Stimulated activated naive CD8-positive, alpha-beta T cell treated with anti-CD3 and anti-CD28 coated beads, Interleukin-15, amount 100 ng/mL, for 72 hours (primary cell): ENCODE measurements at regions not wholly inside any gene's neighbourhood (a gene's known extent, or its start where the extent isn't known, plus 50 kb on each side); places are given as distances from the start of the nearest gene placed in this dataset.
A peak's percentile ranks its signal among the peaks of the same experiment; 100 is the strongest.

Experiments
- ATAC-seq: fragments of 150-1000 bp; cut with Tn5 transposase; 2 replicates; pipeline ENCODE4 v1.10.0; 2021; ENCODE audit warnings: mild to moderate bottlenecking, moderate library complexity
- DNase-seq, 2 donors: peaks; one replicate each; pipeline ENCODE4 v3.0.0; 2021 to 2022
- H3K27ac Mint-ChIP-seq, 2 donors: one replicate each; pipeline ENCODE4 v1.8.0; 2022; ENCODE audit warnings: mild to moderate bottlenecking in 2 of 2, mixed read lengths in 2 of 2, moderate library complexity in 2 of 2
- H3K27me3 Mint-ChIP-seq: one replicate; pipeline ENCODE4 v1.8.0; 2022; ENCODE audit warnings: mixed read lengths
- H3K4me1 Mint-ChIP-seq: one replicate; pipeline ENCODE4 v1.8.0; 2022; ENCODE audit warnings: mild to moderate bottlenecking, mixed read lengths
- H3K4me3 Mint-ChIP-seq, 2 donors: one replicate each; pipeline ENCODE4 v1.8.0; 2022; ENCODE audit warnings: mild to moderate bottlenecking in 2 of 2, mixed read lengths in 2 of 2, moderate library complexity in 1 of 2
- H3K9me3 Mint-ChIP-seq, 2 donors: one replicate each; pipeline ENCODE4 v1.8.0; 2022; ENCODE audit warnings: mixed read lengths in 2 of 2

- Mint-ChIP-seq H3K27me3 (peaks cover 28% of the 10 kb centered on the region), H3K27ac (peak overlapping the region in 1 of 2 donors; percentile 37), H3K4me3 (no peak overlapping the region), H3K9me3 (no peaks in the 10 kb centered on the region), H3K4me1 (no peaks in the 10 kb centered on the region)
- DNase-seq: no peak
- no peak for ATAC-seq
These were observed 134.1 kb downstream of the KCNA5 start for GRCh38 chr12:5177731-5178130.

- no peaks in the 10 kb centered on the region for H3K9me3 Mint-ChIP-seq
- H3K4me1 Mint-ChIP-seq: no peaks in the 10 kb centered on the region
- DNase-seq (no peak), ATAC-seq (no peak)
- H3K4me3 Mint-ChIP-seq: no peak overlapping the region
- peaks cover 20% of the 10 kb centered on the region for H3K27me3 Mint-ChIP-seq
- H3K27ac Mint-ChIP-seq: peak overlapping the region in 1 of 2 donors; percentile 32
These were observed 134.9 kb downstream of the KCNA5 start for GRCh38 chr12:5178571-5178970.

GRCh38 chr12:5180496-5180895 lies 136.8 kb downstream of the KCNA5 start:
- no peaks in the 10 kb centered on the region for H3K4me1 Mint-ChIP-seq
- H3K4me3 Mint-ChIP-seq: no peak overlapping the region
- H3K27me3 Mint-ChIP-seq: peaks cover 16% of the 10 kb centered on the region
- no peak overlapping the region for H3K27ac Mint-ChIP-seq
- H3K9me3 Mint-ChIP-seq: no peaks in the 10 kb centered on the region
- DNase-seq: no peak
- ATAC-seq: no peak

- H3K27ac Mint-ChIP-seq: no peak overlapping the region
- no peak overlapping the region for H3K4me3 Mint-ChIP-seq
- H3K4me1 Mint-ChIP-seq: no peaks in the 10 kb centered on the region
- DNase-seq (no peak), ATAC-seq (no peak)
- peaks cover 8% of the 10 kb centered on the region for H3K27me3 Mint-ChIP-seq
- H3K9me3 Mint-ChIP-seq: no peaks in the 10 kb centered on the region
These were observed 140.5 kb downstream of the KCNA5 start for GRCh38 chr12:5184186-5184585.

- Mint-ChIP-seq H3K4me3 (no peak overlapping the region), H3K4me1 (no peaks in the 10 kb centered on the region), H3K9me3 (no peaks in the 10 kb centered on the region), H3K27me3 (peaks cover 8% of the 10 kb centered on the region), H3K27ac (no peak overlapping the region)
- ATAC-seq: no peak
- no peak for DNase-seq
These were observed 141.9 kb downstream of the KCNA5 start for GRCh38 chr12:5185435-5186069.

GRCh38 chr12:5186715-5187114 lies 143.0 kb downstream of the KCNA5 start:
- DNase-seq (no peak), ATAC-seq (no peak)
- Mint-ChIP-seq H3K27ac (no peak overlapping the region), H3K27me3 (peaks cover 8% of the 10 kb centered on the region), H3K4me1 (no peaks in the 10 kb centered on the region), H3K9me3 (no peaks in the 10 kb centered on the region), H3K4me3 (no peak overlapping the region)

- Mint-ChIP-seq H3K9me3 (no peaks in the 10 kb centered on the region), H3K27me3 (peaks cover 6% of the 10 kb centered on the region), H3K27ac (no peak overlapping the region), H3K4me1 (no peaks in the 10 kb centered on the region), H3K4me3 (no peak overlapping the region)
- no peak for DNase-seq
- no peak for ATAC-seq
These were observed 143.5 kb downstream of the KCNA5 start for GRCh38 chr12:5187136-5187535.

- ATAC-seq: no peak
- Mint-ChIP-seq H3K4me3 (no peak overlapping the region), H3K9me3 (no peaks in the 10 kb centered on the region), H3K27ac (no peak overlapping the region), H3K27me3 (no peaks in the 10 kb centered on the region), H3K4me1 (no peaks in the 10 kb centered on the region)
- DNase-seq: no peak
These were observed 144.8 kb downstream of the KCNA5 start for GRCh38 chr12:5188472-5188871.

- Mint-ChIP-seq H3K4me1 (no peaks in the 10 kb centered on the region), H3K9me3 (no peaks in the 10 kb centered on the region), H3K4me3 (no peak overlapping the region), H3K27ac (no peak overlapping the region), H3K27me3 (no peaks in the 10 kb centered on the region)
- ATAC-seq (no peak), DNase-seq (no peak)
These were observed 145.5 kb downstream of the KCNA5 start for GRCh38 chr12:5189173-5189572.

GRCh38 chr12:5191803-5192538 lies 148.3 kb downstream of the KCNA5 start:
- no peaks in the 10 kb centered on the region for H3K4me1 Mint-ChIP-seq
- no peak for ATAC-seq
- no peak overlapping the region for H3K4me3 Mint-ChIP-seq
- no peaks in the 10 kb centered on the region for H3K27me3 Mint-ChIP-seq
- no peak for DNase-seq
- H3K9me3 Mint-ChIP-seq: no peaks in the 10 kb centered on the region
- H3K27ac Mint-ChIP-seq: no peak overlapping the region

GRCh38 chr12:5192726-5193125 lies 149.0 kb downstream of the KCNA5 start:
- DNase-seq (no peak), ATAC-seq (no peak)
- H3K4me3 Mint-ChIP-seq: no peak overlapping the region
- no peak overlapping the region for H3K27ac Mint-ChIP-seq
- H3K9me3 Mint-ChIP-seq: no peaks in the 10 kb centered on the region
- no peaks in the 10 kb centered on the region for H3K27me3 Mint-ChIP-seq
- H3K4me1 Mint-ChIP-seq: no peaks in the 10 kb centered on the region

- no peak for DNase-seq
- no peak for ATAC-seq
- H3K4me3 Mint-ChIP-seq: no peak overlapping the region
- no peaks in the 10 kb centered on the region for H3K9me3 Mint-ChIP-seq
- H3K4me1 Mint-ChIP-seq: no peaks in the 10 kb centered on the region
- H3K27me3 Mint-ChIP-seq: peaks cover 2% of the 10 kb centered on the region
- no peak overlapping the region for H3K27ac Mint-ChIP-seq
These were observed 150.6 kb downstream of the KCNA5 start for GRCh38 chr12:5194306-5194705.

GRCh38 chr12:5195244-5195643 lies 151.6 kb downstream of the KCNA5 start:
- Mint-ChIP-seq H3K27ac (no peak overlapping the region), H3K27me3 (peaks cover 8% of the 10 kb centered on the region), H3K4me3 (no peak overlapping the region), H3K9me3 (no peaks in the 10 kb centered on the region), H3K4me1 (no peaks in the 10 kb centered on the region)
- no peak for DNase-seq
- ATAC-seq: no peak

- DNase-seq (no peak), ATAC-seq (no peak)
- peaks cover 10% of the 10 kb centered on the region for H3K27me3 Mint-ChIP-seq
- no peaks in the 10 kb centered on the region for H3K9me3 Mint-ChIP-seq
- H3K4me3 Mint-ChIP-seq: no peak overlapping the region
- no peak overlapping the region for H3K27ac Mint-ChIP-seq
- no peaks in the 10 kb centered on the region for H3K4me1 Mint-ChIP-seq
These were observed 152.0 kb downstream of the KCNA5 start for GRCh38 chr12:5195691-5196090.

- H3K4me3 Mint-ChIP-seq: no peak overlapping the region
- H3K27ac Mint-ChIP-seq: no peak overlapping the region
- ATAC-seq (no peak), DNase-seq (no peak)
- no peaks in the 10 kb centered on the region for H3K9me3 Mint-ChIP-seq
- peaks cover 16% of the 10 kb centered on the region for H3K27me3 Mint-ChIP-seq
- H3K4me1 Mint-ChIP-seq: no peaks in the 10 kb centered on the region
These were observed 153.5 kb downstream of the KCNA5 start for GRCh38 chr12:5197131-5197530.

GRCh38 chr12:5197656-5198055 lies 154.0 kb downstream of the KCNA5 start:
- H3K27ac Mint-ChIP-seq: no peak overlapping the region
- no peaks in the 10 kb centered on the region for H3K4me1 Mint-ChIP-seq
- DNase-seq: no peak
- peaks cover 16% of the 10 kb centered on the region for H3K27me3 Mint-ChIP-seq
- H3K4me3 Mint-ChIP-seq: no peak overlapping the region
- no peaks in the 10 kb centered on the region for H3K9me3 Mint-ChIP-seq
- no peak for ATAC-seq
